GM12892 (cell line): ENCODE measurements at regions not wholly inside any gene's neighbourhood (a gene's known extent, or its start where the extent isn't known, plus 50 kb on each side); places are given as distances from the start of the nearest gene placed in this dataset.
"Not testable (repeated sequence)": the region's sequence is repeated elsewhere in the genome, so short reads cannot be mapped to it uniquely, and the experiment has no call there.

Experiments
- DNase-seq: peaks from one replicate; pipeline ENCODE4 v3.0.0; 2011; ENCODE audit not compliant: insufficient read length
- FAIRE-seq: peaks from 2 replicates; lab custom pipeline; 2011; peaks lifted over from hg19 to GRCh38; lab: Jason Lieb, UNC
- POLR2A ChIP-seq: IDR thresholded peaks from 2 replicates; pipeline ENCODE4 v1.6.1; 2011; ENCODE audit warnings: low read depth, low read length, control low read depth
- POLR2AphosphoS5 ChIP-seq: IDR thresholded peaks from 2 replicates; pipeline ENCODE4 v1.6.1; 2011; ENCODE audit warnings: low read depth, low read length, control low read depth
- TAF1 ChIP-seq: IDR thresholded peaks from 2 replicates; pipeline ENCODE4 v1.6.1; 2011; ENCODE audit warnings: low read depth, mild to moderate bottlenecking, control low read depth, low read length, borderline replicate concordance

- DNase-seq = no peak
- FAIRE-seq = no peak
Measured at GRCh38 chr11:42823546-42823945, 488.2 kb upstream of the API5 start.

GRCh38 chr11:42824067-42824466, 487.7 kb upstream of the API5 start:
- DNase-seq (no peak), FAIRE-seq (no peak)
- TF ChIP-seq TAF1 (no peak), POLR2A (no peak), POLR2AphosphoS5 (no peak)

More at GRCh38 chr11:42823546-42823945, 488.2 kb upstream of the API5 start:
- no peak for TF ChIP-seq TAF1
- TF ChIP-seq POLR2AphosphoS5 = no peak
- no peak for TF ChIP-seq POLR2A

- TF ChIP-seq POLR2AphosphoS5 (no peak), POLR2A (no peak), TAF1 (no peak)
- no peak for FAIRE-seq
- DNase-seq = no peak
Measured at GRCh38 chr11:42825598-42825997, 486.2 kb upstream of the API5 start.

- no peak for DNase-seq
- TF ChIP-seq POLR2AphosphoS5 = no peak
- no peak for TF ChIP-seq TAF1
- TF ChIP-seq POLR2A = no peak
- no peak for FAIRE-seq
Measured at GRCh38 chr11:42827845-42828244, 484.0 kb upstream of the API5 start.

GRCh38 chr11:42837994-42838393, 473.8 kb upstream of the API5 start:
- TF ChIP-seq POLR2A (no peak), POLR2AphosphoS5 (no peak), TAF1 (no peak)
- FAIRE-seq (no peak), DNase-seq (no peak)

- FAIRE-seq (no peak), DNase-seq (no peak)
- TF ChIP-seq POLR2A = no peak
Measured at GRCh38 chr11:42840176-42840829, 471.5 kb upstream of the API5 start.

- no peak for DNase-seq
- no peak for FAIRE-seq
Measured at GRCh38 chr11:42840860-42841259, 470.9 kb upstream of the API5 start.

GRCh38 chr11:42841556-42841955, 470.2 kb upstream of the API5 start:
- TF ChIP-seq POLR2A (no peak), TAF1 (no peak), POLR2AphosphoS5 (no peak)
- no peak for DNase-seq
- no peak for FAIRE-seq

More at GRCh38 chr11:42840860-42841259, 470.9 kb upstream of the API5 start:
- TF ChIP-seq POLR2A (no peak), POLR2AphosphoS5 (no peak), TAF1 (no peak)

- no peak for TF ChIP-seq POLR2AphosphoS5
- FAIRE-seq (no peak), DNase-seq (no peak)
Measured at GRCh38 chr11:42849362-42849761, 462.4 kb upstream of the API5 start.

- no peak for FAIRE-seq
- no peak for TF ChIP-seq POLR2A
- no peak for TF ChIP-seq POLR2AphosphoS5
- no peak for TF ChIP-seq TAF1
- no peak for DNase-seq
Measured at GRCh38 chr11:42857344-42857743, 454.5 kb upstream of the API5 start.

GRCh38 chr11:42870480-42870879, 441.3 kb upstream of the API5 start:
- FAIRE-seq (no peak), DNase-seq (no peak)
- TF ChIP-seq POLR2A (no peak), TAF1 (no peak), POLR2AphosphoS5 (no peak)

- not testable (repeated sequence) for DNase-seq, FAIRE-seq
Measured at GRCh38 chr11:42873800-42874405, 437.9 kb upstream of the API5 start.

GRCh38 chr11:42881335-42881734, 430.5 kb upstream of the API5 start:
- FAIRE-seq, DNase-seq: not testable (repeated sequence)
